DMS114 treated with DMSO at 0.1 percent for 48 hours (cell line): ENCODE measurements at regions not wholly inside any gene's neighbourhood (a gene's known extent, or its start where the extent isn't known, plus 50 kb on each side); places are given as distances from the start of the nearest gene placed in this dataset.
"Not testable (repeated sequence)": the region's sequence is repeated elsewhere in the genome, so short reads cannot be mapped to it uniquely, and the experiment has no call there.

Experiments used
- DNase-seq: peaks from one replicate; lab custom pipeline; 2025; ENCODE audit not compliant: unreplicated experiment; lab: John Stamatoyannopoulos, UW

DNA sequence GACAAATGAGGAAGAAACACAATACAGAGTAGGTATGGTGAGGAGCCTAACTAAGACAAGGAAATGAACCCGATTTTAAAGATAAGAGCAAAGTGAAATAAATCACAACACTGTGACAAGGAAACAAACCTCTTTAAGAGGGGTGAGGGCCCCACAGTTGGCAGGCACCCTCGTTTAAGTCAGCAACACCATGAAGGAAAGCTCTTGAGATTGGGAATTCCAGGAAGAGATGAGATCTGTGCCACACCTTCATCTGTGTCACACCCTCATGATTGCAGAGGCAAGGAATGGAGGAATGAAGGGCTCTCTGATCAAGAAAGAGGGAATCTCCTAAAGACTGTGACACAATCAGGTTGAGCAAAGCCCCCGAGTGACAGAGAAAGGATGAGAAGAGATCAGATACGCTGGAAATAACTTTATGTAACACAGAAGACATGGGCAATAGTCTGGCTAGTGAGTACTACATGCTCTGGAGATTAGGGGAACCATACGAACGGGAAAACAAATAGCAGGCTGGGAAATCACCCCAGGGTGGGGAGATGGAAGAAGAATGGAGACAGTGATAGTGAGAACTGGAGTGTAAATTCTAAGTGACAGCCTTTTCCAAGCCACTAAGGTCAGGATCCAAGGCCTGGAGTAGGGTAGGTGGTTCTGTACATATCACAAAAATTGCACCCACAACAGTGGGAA, 51.7 kb upstream of the TERB2 start:
- DNase-seq = not testable (repeated sequence)
